H9 (cell line): ENCODE measurements at regions not wholly inside any gene's neighbourhood (a gene's known extent, or its start where the extent isn't known, plus 50 kb on each side); places are given as distances from the start of the nearest gene placed in this dataset.

Experiments
- DNase-seq: peaks from one replicate; pipeline ENCODE4 v3.0.0-alpha.2; 2017
- H2AFZ ChIP-seq: one replicate; pipeline ENCODE4 v1.6.1; 2013; ENCODE audit warnings: mild to moderate bottlenecking, low read length, control low read depth, moderate library complexity
- H2AK5ac ChIP-seq: 2 replicates; pipeline ENCODE4 v1.6.1; 2013; ENCODE audit warnings: low read length, control low read depth, mixed read lengths; ENCODE audit not compliant: insufficient read length
- H2BK120ac ChIP-seq: one replicate; pipeline ENCODE4 v1.6.1; 2013; ENCODE audit warnings: low read depth, mild to moderate bottlenecking, low read length, control low read depth, inconsistent platforms; ENCODE audit not compliant: poor library complexity, severe bottlenecking
- H2BK12ac ChIP-seq: 2 replicates; pipeline ENCODE4 v1.6.1; 2013; ENCODE audit warnings: low read length, control low read depth, mixed read lengths, low read depth; ENCODE audit not compliant: insufficient read length
- H2BK15ac ChIP-seq: 2 replicates; pipeline ENCODE4 v1.6.1; 2013; ENCODE audit warnings: low read depth, low read length, control low read depth
- H2BK20ac ChIP-seq: one replicate; pipeline ENCODE4 v1.6.1; 2013; ENCODE audit warnings: low read depth, mild to moderate bottlenecking, low read length, control low read depth, inconsistent platforms; ENCODE audit not compliant: poor library complexity, severe bottlenecking
- H2BK5ac ChIP-seq: 2 replicates; pipeline ENCODE4 v1.6.1; 2013; ENCODE audit warnings: low read length, control low read depth, mixed read lengths; ENCODE audit not compliant: insufficient read length
- H3K14ac ChIP-seq: 2 replicates; pipeline ENCODE4 v1.6.1; 2013; ENCODE audit warnings: low read length, control low read depth; ENCODE audit not compliant: insufficient read depth
- H3K18ac ChIP-seq: 2 replicates; pipeline ENCODE4 v1.6.1; 2013; ENCODE audit warnings: low read depth, mild to moderate bottlenecking, mixed read lengths, low read length, control low read depth; ENCODE audit not compliant: insufficient read length
- H3K23ac ChIP-seq: 2 replicates; pipeline ENCODE4 v1.6.1; 2013; ENCODE audit warnings: low read length, control low read depth, mixed read lengths, low read depth; ENCODE audit not compliant: insufficient read length
- H3K23me2 ChIP-seq: 2 replicates; pipeline ENCODE4 v1.6.1; 2013; ENCODE audit warnings: low read depth, mild to moderate bottlenecking, mixed read lengths, low read length, control low read depth; ENCODE audit not compliant: insufficient read length, poor library complexity, severe bottlenecking
- H3K27ac ChIP-seq: 2 replicates; pipeline ENCODE4 v1.5.1; 2013; ENCODE audit warnings: low read length, control low read depth, mixed read lengths, low read depth; ENCODE audit not compliant: insufficient read length
- H3K27me3 ChIP-seq: 2 replicates; pipeline ENCODE4 v1.6.1; 2013; ENCODE audit warnings: low read length, control low read depth, inconsistent platforms; ENCODE audit not compliant: insufficient read depth
- H3K4ac ChIP-seq: 2 replicates; pipeline ENCODE4 v1.6.1; 2013; ENCODE audit warnings: low read depth, mild to moderate bottlenecking, control low read depth, inconsistent platforms, low read length, moderate library complexity
- H3K4me1 ChIP-seq: 2 replicates; pipeline ENCODE4 v1.6.1; 2013; ENCODE audit warnings: low read length, control low read depth, inconsistent platforms; ENCODE audit not compliant: insufficient read depth
- H3K4me2 ChIP-seq: 2 replicates; pipeline ENCODE4 v1.6.1; 2013; ENCODE audit warnings: low read length, control low read depth, mixed read lengths; ENCODE audit not compliant: insufficient read length, insufficient read depth
- H3K56ac ChIP-seq: 2 replicates; pipeline ENCODE4 v1.6.1; 2013; ENCODE audit warnings: low read depth, mild to moderate bottlenecking, mixed read lengths, low read length, control low read depth; ENCODE audit not compliant: insufficient read length
- H3K79me1 ChIP-seq: 2 replicates; pipeline ENCODE4 v1.6.1; 2013; ENCODE audit warnings: low read depth, mild to moderate bottlenecking, moderate library complexity, low read length, control low read depth, inconsistent platforms; ENCODE audit not compliant: insufficient read depth, poor library complexity, severe bottlenecking
- H3K79me2 ChIP-seq: 2 replicates; pipeline ENCODE4 v1.6.1; 2013; ENCODE audit warnings: low read length, control low read depth, inconsistent platforms; ENCODE audit not compliant: insufficient read depth
- H3K9ac ChIP-seq: 2 replicates; pipeline ENCODE4 v1.6.1; 2013; ENCODE audit warnings: low read length, control low read depth, mixed read lengths; ENCODE audit not compliant: insufficient read length; ENCODE audit errors: extremely low read depth
- H3K9me3 ChIP-seq: one replicate; pipeline ENCODE4 v1.6.1; 2013; ENCODE audit warnings: low read depth, low read length, inconsistent platforms; ENCODE audit not compliant: control insufficient read depth
- H3T11ph ChIP-seq: one replicate; pipeline ENCODE4 v1.6.1; 2013; ENCODE audit warnings: mild to moderate bottlenecking, low read length, control low read depth, inconsistent platforms
- H4K20me1 ChIP-seq: one replicate; pipeline ENCODE4 v1.6.1; 2013; ENCODE audit not compliant: control insufficient read depth, insufficient read length, insufficient read depth
- H4K5ac ChIP-seq: 2 replicates; pipeline ENCODE4 v1.6.1; 2013; ENCODE audit warnings: low read depth, mild to moderate bottlenecking, mixed read lengths, low read length, control low read depth; ENCODE audit not compliant: insufficient read length
- H4K8ac ChIP-seq: replicated peaks from 2 replicates; pipeline ENCODE4 v1.6.1; 2013; ENCODE audit warnings: low read length, control low read depth, mixed read lengths, low read depth; ENCODE audit not compliant: insufficient read length
- H4K91ac ChIP-seq: 2 replicates; pipeline ENCODE4 v1.6.1; 2013; ENCODE audit warnings: low read depth, mild to moderate bottlenecking, moderate library complexity, mixed read lengths, low read length, control low read depth; ENCODE audit not compliant: insufficient read length
- H3K27ac Mint-ChIP-seq, 3 experiments: 2 replicates in 2 of 3; 3 replicates in 1 of 3; pipeline ENCODE4 v1.8.0; 2020 to 2021; ENCODE audit warnings: mixed read lengths in 3 of 3, mild to moderate bottlenecking in 1 of 3, moderate library complexity in 1 of 3
- H3K27me3 Mint-ChIP-seq: 2 replicates; pipeline ENCODE4 v1.8.0; 2021; ENCODE audit warnings: low read depth, mild to moderate bottlenecking, moderate library complexity, mixed read lengths
- H3K36me3 Mint-ChIP-seq, 3 experiments: 2 replicates in 2 of 3; 3 replicates in 1 of 3; pipeline ENCODE4 v1.8.0; 2020 to 2021; ENCODE audit warnings: low read depth in 3 of 3, mixed read lengths in 3 of 3; ENCODE audit not compliant: insufficient read depth in 1 of 3
- H3K4me1 Mint-ChIP-seq, 2 experiments: 2 replicates each; pipeline ENCODE4 v1.8.0; 2020; ENCODE audit warnings: mixed read lengths in 2 of 2
- H3K4me3 Mint-ChIP-seq, 2 experiments: 2 replicates in 1 of 2; 3 replicates in 1 of 2; pipeline ENCODE4 v1.8.0; 2020 to 2021; ENCODE audit warnings: mild to moderate bottlenecking in 2 of 2, mixed read lengths in 2 of 2, moderate library complexity in 1 of 2
- H3K9me3 Mint-ChIP-seq, 2 experiments: 2 replicates in 1 of 2; 3 replicates in 1 of 2; pipeline ENCODE4 v1.8.0; 2020; ENCODE audit warnings: mild to moderate bottlenecking in 2 of 2, mixed read lengths in 2 of 2, moderate library complexity in 1 of 2
- WGBS: extraction: QIAGEN DNeasy Blood & Tissue Kit; methylation state at CpG from one replicate; pipeline ENCODE4 v1.1.7; 2013; ENCODE audit warnings: missing lambda C conversion rate, low lambda C conversion rate, mixed read lengths; ENCODE audit not compliant: insufficient read length; ENCODE audit errors: extremely low coverage; 5-methylcytosine and 5-hydroxymethylcytosine counted together
- TF ChIP-seq, protein P1 (sequence below): fragments of 200-600 bp; sonication (generic); conservative IDR thresholded peaks from 3 replicates; pipeline ENCODE4 v1.8.0; 2021; ENCODE audit warnings: antibody characterized with exemption, mild to moderate bottlenecking

DNA sequence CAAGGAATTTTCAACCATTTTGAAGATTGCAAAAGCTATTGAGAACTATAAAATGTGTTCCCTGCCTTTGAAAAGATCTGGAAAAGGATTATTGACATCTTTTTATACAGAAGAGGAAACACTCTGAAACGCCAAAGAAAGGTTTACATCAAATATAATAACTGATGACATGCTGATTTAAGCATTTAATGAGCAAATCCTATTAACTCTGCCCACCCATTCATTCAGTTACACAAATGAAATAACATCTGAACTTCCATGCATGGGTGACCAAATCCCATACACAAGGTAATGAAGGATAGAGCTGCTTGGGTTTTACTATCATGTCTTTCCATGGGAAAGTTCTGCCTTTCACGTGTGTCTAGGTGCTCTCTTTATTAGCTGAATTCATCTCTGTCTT lies 589.4 kb upstream of the WWC1 start:
- no peak overlapping the region for H3K4me2 ChIP-seq
- no peak overlapping the region for H2BK15ac ChIP-seq
- no peak overlapping the region for H3K4ac ChIP-seq
- no peak overlapping the region for H4K91ac ChIP-seq
- no peak overlapping the region for H2BK5ac ChIP-seq
- H2BK120ac ChIP-seq: no peak overlapping the region
- no peak overlapping the region for H3K18ac ChIP-seq
- H3K9me3 ChIP-seq: no peaks in the 10 kb centered on the region
- no peak overlapping the region for H4K8ac ChIP-seq
- H3K23ac ChIP-seq: no peak overlapping the region
- H3K4me3 Mint-ChIP-seq: no peak overlapping the region
- no peaks in the 10 kb centered on the region for H3K9me3 Mint-ChIP-seq
- WGBS: no CpG with 5 or more reads among the region's 2 CpGs
- H4K20me1 ChIP-seq: no peaks in the 10 kb centered on the region
- H3K9ac ChIP-seq: no peak overlapping the region
- H3K27ac ChIP-seq: no peak overlapping the region
- H3K23me2 ChIP-seq: no peaks in the 10 kb centered on the region
- H2BK12ac ChIP-seq: no peak overlapping the region
- H2AK5ac ChIP-seq: no peak overlapping the region
- H3K79me1 ChIP-seq: no peaks in the 10 kb centered on the region
- H3K27me3 Mint-ChIP-seq: no peaks in the 10 kb centered on the region
- no peak overlapping the region for H3K56ac ChIP-seq
- DNase-seq: no peak
- H3K4me1 Mint-ChIP-seq: peaks cover 31 to 33% of the 10 kb centered on the region in 2 experiments
- TF ChIP-seq, protein P1, sequence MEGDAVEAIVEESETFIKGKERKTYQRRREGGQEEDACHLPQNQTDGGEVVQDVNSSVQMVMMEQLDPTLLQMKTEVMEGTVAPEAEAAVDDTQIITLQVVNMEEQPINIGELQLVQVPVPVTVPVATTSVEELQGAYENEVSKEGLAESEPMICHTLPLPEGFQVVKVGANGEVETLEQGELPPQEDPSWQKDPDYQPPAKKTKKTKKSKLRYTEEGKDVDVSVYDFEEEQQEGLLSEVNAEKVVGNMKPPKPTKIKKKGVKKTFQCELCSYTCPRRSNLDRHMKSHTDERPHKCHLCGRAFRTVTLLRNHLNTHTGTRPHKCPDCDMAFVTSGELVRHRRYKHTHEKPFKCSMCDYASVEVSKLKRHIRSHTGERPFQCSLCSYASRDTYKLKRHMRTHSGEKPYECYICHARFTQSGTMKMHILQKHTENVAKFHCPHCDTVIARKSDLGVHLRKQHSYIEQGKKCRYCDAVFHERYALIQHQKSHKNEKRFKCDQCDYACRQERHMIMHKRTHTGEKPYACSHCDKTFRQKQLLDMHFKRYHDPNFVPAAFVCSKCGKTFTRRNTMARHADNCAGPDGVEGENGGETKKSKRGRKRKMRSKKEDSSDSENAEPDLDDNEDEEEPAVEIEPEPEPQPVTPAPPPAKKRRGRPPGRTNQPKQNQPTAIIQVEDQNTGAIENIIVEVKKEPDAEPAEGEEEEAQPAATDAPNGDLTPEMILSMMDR: no peak
- no peak overlapping the region for H3T11ph ChIP-seq
- no peak overlapping the region for H4K5ac ChIP-seq
- no peak overlapping the region for H2BK20ac ChIP-seq
- H3K4me1 ChIP-seq: peaks cover 2% of the 10 kb centered on the region; the same call in 1 of the 2 replicates
- H3K36me3 Mint-ChIP-seq: no peaks in the 10 kb centered on the region
- no peaks in the 10 kb centered on the region for H3K27me3 ChIP-seq
- no peak overlapping the region for H3K14ac ChIP-seq
- H3K79me2 ChIP-seq: no peaks in the 10 kb centered on the region
- H2AFZ ChIP-seq: no peak overlapping the region
- H3K27ac Mint-ChIP-seq: no peak overlapping the region; a peak in 1 of 7 replicates
